ENCODE measurements at regions not wholly inside any gene's neighbourhood (a gene's known extent, or its start where the extent isn't known, plus 50 kb on each side); places are given as distances from the start of the nearest gene placed in this dataset.

GRCh38 chr1:73909043-73909562, 288.9 kb downstream of the LRRIQ3 start:
- Histone ChIP-seq H3K4me3 (no peak overlapping the region), H3K4me1 (ENCODE audit: control insufficient read depth, insufficient read depth, low read length) (no peaks in the 10 kb centered on the region), H3K27ac (ENCODE audit: control insufficient read depth, insufficient read depth) (no peak overlapping the region), H2AFZ (ENCODE audit: control insufficient read depth, low read depth, low read length) (no peak overlapping the region), H3K36me3 (ENCODE audit: control insufficient read depth in 2 of 2, insufficient read depth in 2 of 2, low read length in 1 of 2) (no peaks in the 10 kb centered on the region), H3K4me2 (ENCODE audit: control insufficient read depth, insufficient read depth) (no peak overlapping the region), H3K9ac (ENCODE audit: control insufficient read depth, insufficient read depth, low read length) (no peak overlapping the region), H3K27me3 (replicated peaks in 1 of 2; ENCODE audit: control insufficient read depth in 2 of 2, insufficient read depth in 2 of 2, low read length in 1 of 2) (no peaks in the 10 kb centered on the region), H3K9me3 (replicated peaks; ENCODE audit: control insufficient read depth, insufficient read depth, low read length) (no peaks in the 10 kb centered on the region), H3K79me2 (ENCODE audit: control insufficient read depth, insufficient read depth, low read length) (no peaks in the 10 kb centered on the region), H4K20me1 (ENCODE audit: control insufficient read depth, insufficient read depth) (no peaks in the 10 kb centered on the region)
- FAIRE-seq (no peak), DNase-seq (ENCODE audit: low read depth, low spot score) (no peak), ATAC-seq (peak; percentile 38)
- RAD21 ChIA-PET (ENCODE audit: unreplicated experiment) = interaction anchor here (1.0 kb wide), 1 partner anchor 79 kb away, joined by 3 read pairs; no protein-coding TSS in a partner anchor
- POLR2A ChIA-PET = no interaction called here
- CTCF ChIA-PET = no interaction called here
- in situ Hi-C loops (cut with MboI) (no loop called here), intact Hi-C loops (cut with micrococcal nuclease; ENCODE audit: unreplicated experiment) (no loop called here)
- SMC1A ChIA-PET (ENCODE audit: uncharacterized antibody, unreplicated experiment) = interaction anchor here (0.7 to 1.4 kb wide), 4 partner anchors 9 to 105 kb away, joined by 3 to 9 read pairs (median 4); no protein-coding TSS in a partner anchor
- BruUV-seq (replicated peaks) = no TSS peak
- 0% methylated on average over 2 of the region's 2 CpGs for WGBS (ENCODE audit: insufficient coverage, insufficient replicate concordance, low lambda C conversion rate, missing lambda C conversion rate)
- TF ChIP-seq ZNF687 (IDR thresholded peaks at IDR 0.05) (no peak), TCF12 (IDR thresholded peaks at IDR 0.05; ENCODE audit: low read depth, low read length) (no peak), HDAC2 (IDR thresholded peaks at IDR 0.05) (no peak), TBL1XR1 (IDR thresholded peaks at IDR 0.05; ENCODE audit: low read depth, low read length) (no peak), EP300 (IDR thresholded peaks at IDR 0.05; ENCODE audit: borderline replicate concordance in 1 of 2, control insufficient read depth in 1 of 2, low read depth in 2 of 2, low read length in 2 of 2) (no peak), MXI1 (IDR thresholded peaks at IDR 0.05; ENCODE audit: low read depth, low read length) (no peak), ZBTB11 (CRISPR knock-in tag; IDR thresholded peaks at IDR 0.05) (no peak), NFYA (IDR thresholded peaks at IDR 0.05; ENCODE audit: borderline replicate concordance, low read depth, low read length) (no peak), SUZ12 (IDR thresholded peaks at IDR 0.05; ENCODE audit: unreplicated experiment) (no peak), SP1 (IDR thresholded peaks at IDR 0.05; ENCODE audit: low read depth, low read length) (no peak), LARP7 (IDR thresholded peaks at IDR 0.05) (no peak)
- TF ChIP-seq, protein P1, sequence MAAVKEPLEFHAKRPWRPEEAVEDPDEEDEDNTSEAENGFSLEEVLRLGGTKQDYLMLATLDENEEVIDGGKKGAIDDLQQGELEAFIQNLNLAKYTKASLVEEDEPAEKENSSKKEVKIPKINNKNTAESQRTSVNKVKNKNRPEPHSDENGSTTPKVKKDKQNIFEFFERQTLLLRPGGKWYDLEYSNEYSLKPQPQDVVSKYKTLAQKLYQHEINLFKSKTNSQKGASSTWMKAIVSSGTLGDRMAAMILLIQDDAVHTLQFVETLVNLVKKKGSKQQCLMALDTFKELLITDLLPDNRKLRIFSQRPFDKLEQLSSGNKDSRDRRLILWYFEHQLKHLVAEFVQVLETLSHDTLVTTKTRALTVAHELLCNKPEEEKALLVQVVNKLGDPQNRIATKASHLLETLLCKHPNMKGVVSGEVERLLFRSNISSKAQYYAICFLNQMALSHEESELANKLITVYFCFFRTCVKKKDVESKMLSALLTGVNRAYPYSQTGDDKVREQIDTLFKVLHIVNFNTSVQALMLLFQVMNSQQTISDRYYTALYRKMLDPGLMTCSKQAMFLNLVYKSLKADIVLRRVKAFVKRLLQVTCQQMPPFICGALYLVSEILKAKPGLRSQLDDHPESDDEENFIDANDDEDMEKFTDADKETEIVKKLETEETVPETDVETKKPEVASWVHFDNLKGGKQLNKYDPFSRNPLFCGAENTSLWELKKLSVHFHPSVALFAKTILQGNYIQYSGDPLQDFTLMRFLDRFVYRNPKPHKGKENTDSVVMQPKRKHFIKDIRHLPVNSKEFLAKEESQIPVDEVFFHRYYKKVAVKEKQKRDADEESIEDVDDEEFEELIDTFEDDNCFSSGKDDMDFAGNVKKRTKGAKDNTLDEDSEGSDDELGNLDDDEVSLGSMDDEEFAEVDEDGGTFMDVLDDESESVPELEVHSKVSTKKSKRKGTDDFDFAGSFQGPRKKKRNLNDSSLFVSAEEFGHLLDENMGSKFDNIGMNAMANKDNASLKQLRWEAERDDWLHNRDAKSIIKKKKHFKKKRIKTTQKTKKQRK (IDR thresholded peaks at IDR 0.05; ENCODE audit: low read depth, low read length) = no peak
- TF ChIP-seq, protein P2, sequence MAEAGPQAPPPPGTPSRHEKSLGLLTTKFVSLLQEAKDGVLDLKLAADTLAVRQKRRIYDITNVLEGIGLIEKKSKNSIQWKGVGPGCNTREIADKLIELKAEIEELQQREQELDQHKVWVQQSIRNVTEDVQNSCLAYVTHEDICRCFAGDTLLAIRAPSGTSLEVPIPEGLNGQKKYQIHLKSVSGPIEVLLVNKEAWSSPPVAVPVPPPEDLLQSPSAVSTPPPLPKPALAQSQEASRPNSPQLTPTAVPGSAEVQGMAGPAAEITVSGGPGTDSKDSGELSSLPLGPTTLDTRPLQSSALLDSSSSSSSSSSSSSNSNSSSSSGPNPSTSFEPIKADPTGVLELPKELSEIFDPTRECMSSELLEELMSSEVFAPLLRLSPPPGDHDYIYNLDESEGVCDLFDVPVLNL (IDR thresholded peaks at IDR 0.05; ENCODE audit: low read depth, low read length) = no peak
